KMS-11 (cell line): ENCODE measurements at regions not wholly inside any gene's neighbourhood (a gene's known extent, or its start where the extent isn't known, plus 50 kb on each side); places are given as distances from the start of the nearest gene placed in this dataset.

Source experiments
- H2AFZ ChIP-seq: fragments of 200-600 bp; sonication (generic); 2 replicates; pipeline ENCODE4 v1.6.1; 2016; ENCODE audit warnings: antibody characterized with exemption, mixed run types, low read depth
- H3K27ac ChIP-seq: fragments of 200-600 bp; sonication (generic); 2 replicates; pipeline ENCODE4 v1.6.1; 2016; ENCODE audit warnings: mild to moderate bottlenecking, mixed run types
- H3K27me3 ChIP-seq: fragments of 200-600 bp; sonication (generic); 2 replicates; pipeline ENCODE4 v1.6.1; 2017; ENCODE audit warnings: mild to moderate bottlenecking, low read depth, mixed run types, moderate library complexity; ENCODE audit not compliant: insufficient read depth
- H3K36me3 ChIP-seq: fragments of 200-600 bp; sonication (generic); 2 replicates; pipeline ENCODE4 v1.6.1; 2017; ENCODE audit warnings: mild to moderate bottlenecking, mixed run types; ENCODE audit not compliant: insufficient read depth
- H3K4me1 ChIP-seq: fragments of 200-600 bp; sonication (generic); 2 replicates; pipeline ENCODE4 v1.6.1; 2016; ENCODE audit warnings: mild to moderate bottlenecking, low read depth, mixed run types; ENCODE audit not compliant: poor library complexity, severe bottlenecking
- H3K4me2 ChIP-seq: fragments of 200-600 bp; sonication (generic); 2 replicates; pipeline ENCODE4 v1.7.0; 2016; ENCODE audit warnings: mild to moderate bottlenecking, mixed run types
- H3K4me3 ChIP-seq: fragments of 200-600 bp; sonication (generic); IDR thresholded peaks from 2 replicates; pipeline ENCODE4 v1.6.1; 2017; ENCODE audit warnings: low read depth, low read length, mixed read lengths; ENCODE audit not compliant: insufficient read depth
- H3K79me2 ChIP-seq: fragments of 200-600 bp; sonication (generic); 2 replicates; pipeline ENCODE4 v1.6.1; 2016; ENCODE audit warnings: low read depth, mixed run types; ENCODE audit not compliant: insufficient read depth
- H3K9ac ChIP-seq: fragments of 200-600 bp; sonication (generic); 2 replicates; pipeline ENCODE4 v1.6.1; 2016; ENCODE audit warnings: mild to moderate bottlenecking, mixed run types
- H4K20me1 ChIP-seq: fragments of 200-600 bp; sonication (generic); 2 replicates; pipeline ENCODE4 v1.6.1; 2016; ENCODE audit warnings: mild to moderate bottlenecking, mixed run types; ENCODE audit not compliant: insufficient read depth
- TF ChIP-seq, protein P1 (sequence below): fragments of 200-600 bp; sonication (generic); conservative IDR thresholded peaks from 2 replicates; pipeline ENCODE4 v1.6.1; 2017; ENCODE audit warnings: low read depth, mild to moderate bottlenecking, antibody characterized with exemption, low read length, moderate library complexity, mixed read lengths

DNA sequence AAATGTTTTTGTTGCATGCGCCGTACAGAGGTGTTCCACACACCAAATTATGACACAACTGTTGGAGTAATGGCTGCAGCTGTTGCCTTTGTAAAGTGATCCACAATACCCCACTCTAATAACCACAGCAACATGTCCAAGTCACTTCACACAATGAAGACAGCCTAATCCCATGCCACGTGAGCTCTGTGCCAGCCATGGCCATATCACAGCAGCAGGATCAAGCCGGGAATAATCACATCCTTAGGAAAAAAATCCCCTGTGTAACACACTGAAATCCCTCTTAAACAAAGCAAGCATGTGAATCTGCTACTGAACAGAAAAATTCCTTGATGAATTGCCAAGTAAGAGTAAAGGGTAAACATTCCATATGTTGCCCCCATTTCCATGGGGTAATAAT, 179.5 kb upstream of the PARD3B start:
- Histone ChIP-seq H2AFZ (no peak overlapping the region), H3K4me3 (no peak overlapping the region), H3K9ac (no peak overlapping the region), H3K79me2 (no peaks in the 10 kb centered on the region), H3K4me2 (no peak overlapping the region), H3K27me3 (no peaks in the 10 kb centered on the region), H4K20me1 (no peaks in the 10 kb centered on the region), H3K36me3 (no peaks in the 10 kb centered on the region), H3K4me1 (no peaks in the 10 kb centered on the region), H3K27ac (no peak overlapping the region)
- TF ChIP-seq, protein P1, sequence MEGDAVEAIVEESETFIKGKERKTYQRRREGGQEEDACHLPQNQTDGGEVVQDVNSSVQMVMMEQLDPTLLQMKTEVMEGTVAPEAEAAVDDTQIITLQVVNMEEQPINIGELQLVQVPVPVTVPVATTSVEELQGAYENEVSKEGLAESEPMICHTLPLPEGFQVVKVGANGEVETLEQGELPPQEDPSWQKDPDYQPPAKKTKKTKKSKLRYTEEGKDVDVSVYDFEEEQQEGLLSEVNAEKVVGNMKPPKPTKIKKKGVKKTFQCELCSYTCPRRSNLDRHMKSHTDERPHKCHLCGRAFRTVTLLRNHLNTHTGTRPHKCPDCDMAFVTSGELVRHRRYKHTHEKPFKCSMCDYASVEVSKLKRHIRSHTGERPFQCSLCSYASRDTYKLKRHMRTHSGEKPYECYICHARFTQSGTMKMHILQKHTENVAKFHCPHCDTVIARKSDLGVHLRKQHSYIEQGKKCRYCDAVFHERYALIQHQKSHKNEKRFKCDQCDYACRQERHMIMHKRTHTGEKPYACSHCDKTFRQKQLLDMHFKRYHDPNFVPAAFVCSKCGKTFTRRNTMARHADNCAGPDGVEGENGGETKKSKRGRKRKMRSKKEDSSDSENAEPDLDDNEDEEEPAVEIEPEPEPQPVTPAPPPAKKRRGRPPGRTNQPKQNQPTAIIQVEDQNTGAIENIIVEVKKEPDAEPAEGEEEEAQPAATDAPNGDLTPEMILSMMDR: no peak

DNA sequence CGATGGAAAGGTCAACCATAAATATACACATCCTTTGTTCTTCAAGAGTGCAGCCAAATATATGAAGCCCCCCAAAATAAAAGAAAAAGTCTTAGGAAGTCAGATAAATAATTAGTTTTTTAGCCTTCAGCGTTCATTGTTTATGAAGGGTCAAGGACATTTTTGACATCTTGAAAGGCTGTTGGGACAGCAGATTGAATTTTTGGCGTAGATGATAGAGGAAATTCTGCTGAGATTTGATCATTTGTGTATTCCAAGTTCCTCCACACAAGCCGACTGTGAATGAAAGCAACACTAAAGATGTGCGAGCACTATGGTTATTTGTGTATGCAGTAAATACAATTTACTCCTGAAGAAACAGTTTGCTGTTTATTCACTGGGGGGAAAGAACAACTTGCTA, 177.8 kb upstream of the PARD3B start:
- Histone ChIP-seq H3K79me2 (no peaks in the 10 kb centered on the region), H3K9ac (no peak overlapping the region), H2AFZ (no peak overlapping the region), H3K27me3 (no peaks in the 10 kb centered on the region), H4K20me1 (no peaks in the 10 kb centered on the region), H3K27ac (no peak overlapping the region), H3K36me3 (no peaks in the 10 kb centered on the region), H3K4me1 (no peaks in the 10 kb centered on the region), H3K4me2 (no peak overlapping the region), H3K4me3 (no peak overlapping the region)
- TF ChIP-seq, protein P1: no peak

DNA sequence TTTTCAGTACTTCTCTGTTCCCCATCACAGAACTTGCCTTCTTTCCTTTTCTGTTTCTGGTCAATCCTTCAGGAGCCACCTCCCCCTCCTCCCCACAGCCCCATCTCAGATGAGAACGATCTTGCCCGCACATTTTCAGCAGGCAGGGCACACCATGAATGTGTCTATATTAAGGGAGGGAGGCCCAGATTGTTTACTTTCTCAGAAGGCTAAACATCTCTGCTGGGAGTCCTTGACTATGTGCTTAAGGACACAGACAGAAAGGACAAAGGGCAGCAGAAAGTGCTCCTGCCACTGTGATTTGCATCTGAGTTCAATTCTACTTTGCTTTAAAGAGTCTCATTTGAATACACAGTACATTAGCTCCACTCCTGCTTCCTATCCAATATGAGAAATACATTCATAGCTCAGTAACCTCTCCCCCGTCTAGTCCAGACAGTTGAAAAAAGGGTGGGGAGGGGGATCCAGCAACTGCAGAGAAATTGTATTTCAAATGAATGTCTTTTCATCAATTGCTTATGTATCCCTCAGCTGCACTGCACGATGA, 175.0 kb upstream of the PARD3B start:
- Histone ChIP-seq H3K36me3 (no peaks in the 10 kb centered on the region), H4K20me1 (no peaks in the 10 kb centered on the region), H3K4me1 (no peaks in the 10 kb centered on the region), H3K27me3 (no peaks in the 10 kb centered on the region), H3K79me2 (no peaks in the 10 kb centered on the region), H3K9ac (no peak overlapping the region), H3K4me2 (no peak overlapping the region), H2AFZ (no peak overlapping the region), H3K27ac (no peak overlapping the region), H3K4me3 (no peak overlapping the region)
- TF ChIP-seq, protein P1: no peak

DNA sequence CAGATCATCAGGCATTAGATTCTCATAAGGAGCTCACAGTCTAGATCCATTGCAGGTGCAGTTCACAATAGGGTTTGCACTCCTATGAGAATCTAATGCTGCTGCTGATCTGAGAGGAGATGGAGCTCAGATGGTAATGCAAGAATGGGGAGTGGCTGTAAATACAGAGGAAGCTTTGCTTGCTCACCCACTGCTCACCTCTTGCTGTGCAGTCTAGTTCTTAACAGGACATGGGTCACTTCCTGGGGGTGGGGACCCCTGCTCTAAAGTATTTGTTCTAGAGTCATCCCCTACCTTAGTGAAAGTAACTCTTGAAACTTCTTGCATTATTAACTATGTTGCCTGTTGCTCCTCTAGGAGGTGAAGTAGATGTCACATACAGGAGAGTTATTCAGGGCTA, 171.3 kb upstream of the PARD3B start:
- Histone ChIP-seq H3K27me3 (no peaks in the 10 kb centered on the region), H3K9ac (no peak overlapping the region), H3K4me3 (no peak overlapping the region), H3K4me2 (no peak overlapping the region), H2AFZ (no peak overlapping the region), H4K20me1 (no peaks in the 10 kb centered on the region), H3K36me3 (no peaks in the 10 kb centered on the region), H3K27ac (no peak overlapping the region), H3K79me2 (no peaks in the 10 kb centered on the region), H3K4me1 (no peaks in the 10 kb centered on the region)
- TF ChIP-seq, protein P1: no peak
